ENCODE measurements at regions not wholly inside any gene's neighbourhood (a gene's known extent, or its start where the extent isn't known, plus 50 kb on each side); places are given as distances from the start of the nearest gene placed in this dataset.
A peak's percentile ranks its signal among the peaks of the same experiment; 100 is the strongest.

DNA sequence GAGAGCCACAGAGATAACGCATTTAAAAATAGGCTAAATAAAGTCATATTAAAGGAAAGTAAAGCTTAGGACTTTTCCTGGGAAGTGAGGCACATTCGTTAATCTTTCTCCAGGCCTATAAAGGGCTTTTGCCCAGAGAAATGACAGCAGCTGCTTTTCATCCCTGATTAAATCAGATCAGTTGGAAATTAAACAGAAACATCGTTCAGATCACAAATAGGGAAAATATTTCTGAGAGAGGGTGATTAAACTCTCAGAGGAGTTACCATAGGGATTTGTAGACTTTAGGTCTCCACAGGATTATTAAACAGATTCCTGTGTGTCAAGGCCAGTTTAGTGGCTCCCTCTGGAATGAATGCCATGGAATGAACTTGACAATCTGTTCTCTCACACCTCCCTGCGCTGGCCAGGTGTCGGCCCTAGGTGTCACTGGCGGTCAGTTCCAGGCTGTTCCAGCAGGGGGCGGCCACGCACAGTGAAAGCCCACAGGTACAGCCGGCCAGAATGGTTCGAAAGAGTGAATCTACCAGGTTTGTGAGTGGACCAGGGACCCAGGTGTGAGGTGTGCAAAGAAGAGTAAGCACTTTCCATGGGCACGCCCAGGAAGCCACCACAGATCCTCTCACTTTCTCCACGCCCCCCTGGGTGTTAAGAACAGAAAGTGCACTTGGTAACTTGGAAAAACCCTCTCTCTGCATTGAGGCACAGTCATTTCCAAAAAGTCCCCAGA is 253.0 kb upstream of the RASGRP1 start (continued):
- TF ChIP-seq GABPA (IDR thresholded peaks at IDR 0.05; ENCODE audit: low read depth) = no peak
- TF ChIP-seq, protein P1, sequence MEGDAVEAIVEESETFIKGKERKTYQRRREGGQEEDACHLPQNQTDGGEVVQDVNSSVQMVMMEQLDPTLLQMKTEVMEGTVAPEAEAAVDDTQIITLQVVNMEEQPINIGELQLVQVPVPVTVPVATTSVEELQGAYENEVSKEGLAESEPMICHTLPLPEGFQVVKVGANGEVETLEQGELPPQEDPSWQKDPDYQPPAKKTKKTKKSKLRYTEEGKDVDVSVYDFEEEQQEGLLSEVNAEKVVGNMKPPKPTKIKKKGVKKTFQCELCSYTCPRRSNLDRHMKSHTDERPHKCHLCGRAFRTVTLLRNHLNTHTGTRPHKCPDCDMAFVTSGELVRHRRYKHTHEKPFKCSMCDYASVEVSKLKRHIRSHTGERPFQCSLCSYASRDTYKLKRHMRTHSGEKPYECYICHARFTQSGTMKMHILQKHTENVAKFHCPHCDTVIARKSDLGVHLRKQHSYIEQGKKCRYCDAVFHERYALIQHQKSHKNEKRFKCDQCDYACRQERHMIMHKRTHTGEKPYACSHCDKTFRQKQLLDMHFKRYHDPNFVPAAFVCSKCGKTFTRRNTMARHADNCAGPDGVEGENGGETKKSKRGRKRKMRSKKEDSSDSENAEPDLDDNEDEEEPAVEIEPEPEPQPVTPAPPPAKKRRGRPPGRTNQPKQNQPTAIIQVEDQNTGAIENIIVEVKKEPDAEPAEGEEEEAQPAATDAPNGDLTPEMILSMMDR (IDR thresholded peaks at IDR 0.05) = peak; percentile 100
- TF ChIP-seq CHD2 (IDR thresholded peaks at IDR 0.05; ENCODE audit: low read length, partially characterized antibody) = no peak
- TF ChIP-seq MEF2A (IDR thresholded peaks at IDR 0.05; ENCODE audit: borderline replicate concordance, low read depth) = 0 out of 2 replicates have a peak, but pooled peaks have one; percentile 52
- no peak for TF ChIP-seq FOSL2 (IDR thresholded peaks at IDR 0.05; ENCODE audit: borderline replicate concordance, low read depth)
- TF ChIP-seq, protein P2, sequence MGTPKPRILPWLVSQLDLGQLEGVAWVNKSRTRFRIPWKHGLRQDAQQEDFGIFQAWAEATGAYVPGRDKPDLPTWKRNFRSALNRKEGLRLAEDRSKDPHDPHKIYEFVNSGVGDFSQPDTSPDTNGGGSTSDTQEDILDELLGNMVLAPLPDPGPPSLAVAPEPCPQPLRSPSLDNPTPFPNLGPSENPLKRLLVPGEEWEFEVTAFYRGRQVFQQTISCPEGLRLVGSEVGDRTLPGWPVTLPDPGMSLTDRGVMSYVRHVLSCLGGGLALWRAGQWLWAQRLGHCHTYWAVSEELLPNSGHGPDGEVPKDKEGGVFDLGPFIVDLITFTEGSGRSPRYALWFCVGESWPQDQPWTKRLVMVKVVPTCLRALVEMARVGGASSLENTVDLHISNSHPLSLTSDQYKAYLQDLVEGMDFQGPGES (IDR thresholded peaks at IDR 0.05; ENCODE audit: low read depth, low read length) = no peak
- peak; percentile 96 for TF ChIP-seq RAD21 (IDR thresholded peaks at IDR 0.05; ENCODE audit: low read length)
- no peak for TF ChIP-seq FOXJ3 (CRISPR knock-in tag; IDR thresholded peaks at IDR 0.05)
- peak; percentile 56 for TF ChIP-seq JUND (IDR thresholded peaks at IDR 0.05)
- TF ChIP-seq NRF1 (IDR thresholded peaks at IDR 0.05; ENCODE audit: low read depth, low read length) = no peak
- peak; percentile 42 for TF ChIP-seq RCOR1 (IDR thresholded peaks at IDR 0.05; ENCODE audit: low read length)
- TF ChIP-seq, protein P3, sequence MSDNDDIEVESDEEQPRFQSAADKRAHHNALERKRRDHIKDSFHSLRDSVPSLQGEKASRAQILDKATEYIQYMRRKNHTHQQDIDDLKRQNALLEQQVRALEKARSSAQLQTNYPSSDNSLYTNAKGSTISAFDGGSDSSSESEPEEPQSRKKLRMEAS (IDR thresholded peaks at IDR 0.05; ENCODE audit: low read depth) = peak; percentile 68
- TF ChIP-seq, protein P4, sequence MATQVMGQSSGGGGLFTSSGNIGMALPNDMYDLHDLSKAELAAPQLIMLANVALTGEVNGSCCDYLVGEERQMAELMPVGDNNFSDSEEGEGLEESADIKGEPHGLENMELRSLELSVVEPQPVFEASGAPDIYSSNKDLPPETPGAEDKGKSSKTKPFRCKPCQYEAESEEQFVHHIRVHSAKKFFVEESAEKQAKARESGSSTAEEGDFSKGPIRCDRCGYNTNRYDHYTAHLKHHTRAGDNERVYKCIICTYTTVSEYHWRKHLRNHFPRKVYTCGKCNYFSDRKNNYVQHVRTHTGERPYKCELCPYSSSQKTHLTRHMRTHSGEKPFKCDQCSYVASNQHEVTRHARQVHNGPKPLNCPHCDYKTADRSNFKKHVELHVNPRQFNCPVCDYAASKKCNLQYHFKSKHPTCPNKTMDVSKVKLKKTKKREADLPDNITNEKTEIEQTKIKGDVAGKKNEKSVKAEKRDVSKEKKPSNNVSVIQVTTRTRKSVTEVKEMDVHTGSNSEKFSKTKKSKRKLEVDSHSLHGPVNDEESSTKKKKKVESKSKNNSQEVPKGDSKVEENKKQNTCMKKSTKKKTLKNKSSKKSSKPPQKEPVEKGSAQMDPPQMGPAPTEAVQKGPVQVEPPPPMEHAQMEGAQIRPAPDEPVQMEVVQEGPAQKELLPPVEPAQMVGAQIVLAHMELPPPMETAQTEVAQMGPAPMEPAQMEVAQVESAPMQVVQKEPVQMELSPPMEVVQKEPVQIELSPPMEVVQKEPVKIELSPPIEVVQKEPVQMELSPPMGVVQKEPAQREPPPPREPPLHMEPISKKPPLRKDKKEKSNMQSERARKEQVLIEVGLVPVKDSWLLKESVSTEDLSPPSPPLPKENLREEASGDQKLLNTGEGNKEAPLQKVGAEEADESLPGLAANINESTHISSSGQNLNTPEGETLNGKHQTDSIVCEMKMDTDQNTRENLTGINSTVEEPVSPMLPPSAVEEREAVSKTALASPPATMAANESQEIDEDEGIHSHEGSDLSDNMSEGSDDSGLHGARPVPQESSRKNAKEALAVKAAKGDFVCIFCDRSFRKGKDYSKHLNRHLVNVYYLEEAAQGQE (IDR thresholded peaks at IDR 0.05; ENCODE audit: low read depth, low read length) = no peak

Data from SK-N-SH (cell line).